ENCODE measurements at regions not wholly inside any gene's neighbourhood (a gene's known extent, or its start where the extent isn't known, plus 50 kb on each side); places are given as distances from the start of the nearest gene placed in this dataset.

- TF ChIP-seq CTCF (IDR thresholded peaks at IDR 0.05; ENCODE audit: low read depth, low read length), result no peak
- DNase-seq (ENCODE audit: low read depth in 2 of 2), result peak in 1 of 2 donors; percentile 53
- H3K4me3 ChIP-seq (replicated peaks in 1 of 2; ENCODE audit: low read depth in 2 of 2, low read length in 2 of 2), result no peak overlapping the region
These were observed 185.8 kb upstream of the CCN2 start for GRCh38 chr6:132136981-132137380.

GRCh38 chr6:132135409-132135808, 184.2 kb upstream of the CCN2 start:
- no peak overlapping the region for H3K4me3 ChIP-seq (replicated peaks in 1 of 2; ENCODE audit: low read depth in 2 of 2, low read length in 2 of 2)
- no peak for DNase-seq (ENCODE audit: low read depth in 2 of 2)
- no peak for TF ChIP-seq CTCF (IDR thresholded peaks at IDR 0.05; ENCODE audit: low read depth, low read length)

GRCh38 chr6:132133736-132134445, 182.7 kb upstream of the CCN2 start:
- H3K4me3 ChIP-seq (replicated peaks in 1 of 2; ENCODE audit: low read depth in 2 of 2, low read length in 2 of 2), result no peak overlapping the region
- TF ChIP-seq CTCF (IDR thresholded peaks at IDR 0.05; ENCODE audit: low read depth, low read length), result no peak
- DNase-seq (ENCODE audit: low read depth in 2 of 2), result peak; percentile 26 to 45

- peak; percentile 51 to 84 for DNase-seq (ENCODE audit: low read depth in 2 of 2)
- no peak for TF ChIP-seq CTCF (IDR thresholded peaks at IDR 0.05; ENCODE audit: low read depth, low read length)
- H3K4me3 ChIP-seq (replicated peaks in 1 of 2; ENCODE audit: low read depth in 2 of 2, low read length in 2 of 2), result no peak overlapping the region
These were observed 181.9 kb upstream of the CCN2 start for GRCh38 chr6:132132924-132133639.

GRCh38 chr6:132132422-132132821, 181.2 kb upstream of the CCN2 start:
- no peak overlapping the region for H3K4me3 ChIP-seq (replicated peaks in 1 of 2; ENCODE audit: low read depth in 2 of 2, low read length in 2 of 2)
- DNase-seq (ENCODE audit: low read depth in 2 of 2), result peak; percentile 69 to 86
- no peak for TF ChIP-seq CTCF (IDR thresholded peaks at IDR 0.05; ENCODE audit: low read depth, low read length)

- DNase-seq (ENCODE audit: low read depth in 2 of 2), result peak; percentile 99
- no peak for TF ChIP-seq CTCF (IDR thresholded peaks at IDR 0.05; ENCODE audit: low read depth, low read length)
- no peak overlapping the region for H3K4me3 ChIP-seq (replicated peaks in 1 of 2; ENCODE audit: low read depth in 2 of 2, low read length in 2 of 2)
These were observed 180.6 kb upstream of the CCN2 start for GRCh38 chr6:132131758-132132157.

All from cardiac fibroblast (primary cell).